GM19372 (cell line): ENCODE measurements at regions not wholly inside any gene's neighbourhood (a gene's known extent, or its start where the extent isn't known, plus 50 kb on each side); places are given as distances from the start of the nearest gene placed in this dataset.

Source experiments
- ATAC-seq: cut with Tn5 transposase; IDR thresholded peaks from one replicate; pipeline ENCODE4 v1.9.1; 2021; ENCODE audit warnings: mild to moderate bottlenecking, low read depth, moderate library complexity; ENCODE audit not compliant: unreplicated experiment

DNA sequence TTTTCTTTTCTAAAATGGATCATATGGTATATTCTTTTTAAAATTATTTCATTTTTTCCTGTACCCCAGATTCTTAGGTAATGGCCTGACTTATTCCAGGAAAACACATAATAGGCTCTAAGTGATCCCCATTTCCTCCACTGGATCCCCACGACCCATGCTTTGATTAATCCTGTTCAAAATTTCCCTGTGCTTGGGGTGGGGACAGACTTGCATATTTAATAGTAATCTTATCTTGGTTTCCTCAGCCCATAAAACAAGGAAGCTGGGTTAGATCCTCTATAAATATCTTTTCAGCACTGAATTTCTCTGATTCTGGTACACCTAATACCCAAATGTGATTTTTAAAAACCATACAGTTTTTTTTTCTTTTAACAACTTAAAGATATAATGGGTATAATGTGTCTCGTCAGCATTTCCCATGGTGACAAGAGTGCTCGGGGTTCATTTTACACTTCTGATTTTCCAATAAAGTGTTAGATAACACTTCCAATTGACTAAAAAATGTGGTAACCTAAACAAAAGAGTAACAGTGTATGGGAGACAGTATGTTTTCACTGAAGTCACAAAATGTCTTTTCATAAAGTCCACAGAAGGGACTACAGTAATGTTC is 693.5 kb upstream of the TENM3 start:
- no peak for ATAC-seq

DNA sequence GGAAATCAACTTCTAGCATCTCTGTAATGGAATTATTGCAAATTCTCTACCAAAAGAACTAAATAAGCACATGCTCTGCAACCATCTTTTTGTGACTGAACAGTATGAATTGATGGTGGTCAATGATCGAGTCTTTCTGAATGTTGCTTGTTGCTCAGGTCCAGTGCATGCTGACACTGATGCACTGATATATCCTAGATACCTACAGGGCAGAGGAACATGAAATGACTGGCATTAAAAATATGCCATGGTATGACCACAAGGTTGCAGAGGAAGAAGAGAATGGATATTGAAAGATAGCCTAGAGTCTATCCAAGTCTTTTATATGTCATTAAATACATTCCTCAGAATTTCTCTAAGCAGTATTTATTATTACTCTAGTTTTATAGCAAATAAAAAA is 692.8 kb upstream of the TENM3 start:
- no peak for ATAC-seq

GRCh38 chr4:181559637-181560036 is 683.6 kb upstream of the TENM3 start:
- no peak for ATAC-seq

DNA sequence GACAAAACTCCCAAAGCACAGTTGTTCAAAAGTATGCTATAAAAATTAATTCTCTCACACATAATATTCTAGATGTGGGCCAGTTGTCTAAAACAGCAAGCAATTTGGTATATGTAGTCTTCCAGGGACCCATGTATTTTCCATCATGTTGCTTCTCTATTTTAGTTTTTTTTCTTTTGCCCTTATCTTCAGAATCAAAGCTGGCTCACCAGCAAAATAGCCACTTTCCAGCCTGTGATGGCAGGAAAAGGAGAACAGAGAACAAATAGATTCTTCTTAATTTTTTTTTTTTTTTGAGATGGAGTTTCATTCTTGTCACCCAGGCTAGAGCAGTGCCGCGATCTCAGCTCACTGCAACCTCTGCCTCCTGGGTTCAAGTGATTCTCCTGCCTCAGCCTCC is 680.8 kb upstream of the TENM3 start:
- ATAC-seq = no peak

DNA sequence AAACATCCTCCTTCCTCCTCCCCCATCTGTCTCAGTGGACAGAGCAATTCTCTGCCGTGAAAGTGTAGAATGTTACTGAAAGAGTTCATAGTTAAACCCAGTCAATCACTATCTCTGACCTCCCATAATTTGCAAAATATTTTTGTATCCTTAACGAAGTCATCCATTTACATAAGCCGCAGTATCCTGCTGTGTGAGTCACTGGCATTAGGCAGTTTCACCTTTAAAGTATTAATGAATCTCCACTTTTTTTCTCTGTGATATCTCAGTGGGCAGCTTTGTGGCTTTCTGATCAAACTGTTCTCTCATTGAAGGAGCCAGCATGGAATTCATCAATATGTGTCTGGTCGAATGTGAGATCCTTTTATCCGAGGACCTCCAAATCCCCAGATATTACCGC is 678.6 kb upstream of the TENM3 start:
- no peak for ATAC-seq

DNA sequence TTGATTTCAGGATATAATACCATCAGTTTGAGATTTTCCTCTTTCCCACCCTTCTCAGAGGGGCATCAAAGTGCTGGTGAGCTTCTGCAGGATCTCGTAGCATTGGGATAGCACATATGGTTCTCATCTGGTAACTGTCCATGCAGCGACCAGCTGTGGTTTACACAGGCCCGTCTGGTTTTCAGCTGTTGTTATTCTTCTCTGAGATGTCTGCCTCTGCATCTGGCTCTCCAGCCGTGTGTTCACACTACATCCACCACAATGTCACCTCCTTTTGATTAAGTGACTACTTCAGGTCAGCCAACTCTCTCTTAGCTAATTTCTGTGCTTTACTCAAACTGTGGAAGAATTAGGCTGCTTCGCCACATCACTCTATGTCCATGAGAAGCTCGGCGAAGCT is 676.7 kb upstream of the TENM3 start:
- ATAC-seq = no peak

- peak; percentile 57 for ATAC-seq
These were observed 673.6 kb upstream of the TENM3 start for GRCh38 chr4:181569553-181569952.

GRCh38 chr4:181578911-181579310 is 664.3 kb upstream of the TENM3 start:
- no peak for ATAC-seq

DNA sequence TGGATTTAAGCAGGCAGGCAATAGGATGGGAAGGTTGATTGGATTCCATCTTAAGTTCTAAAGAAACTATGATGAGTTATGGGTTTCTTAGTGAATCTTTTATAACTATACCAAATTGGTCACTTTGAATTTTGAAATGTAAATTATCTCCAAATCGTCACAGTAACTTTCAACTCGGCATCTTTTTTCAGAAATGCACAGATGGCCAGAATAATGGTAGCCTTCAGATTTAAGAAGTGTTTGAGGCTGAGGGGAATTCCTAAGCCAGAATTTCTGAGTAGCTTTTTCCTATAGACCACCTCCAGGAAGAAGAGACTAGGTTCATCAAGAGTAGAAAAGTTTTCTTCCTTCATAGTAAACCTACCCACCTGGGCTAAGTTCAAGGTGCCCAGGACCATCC is 663.7 kb upstream of the TENM3 start:
- no peak for ATAC-seq

- no peak for ATAC-seq
These were observed 661.2 kb upstream of the TENM3 start for GRCh38 chr4:181581983-181582382.

GRCh38 chr4:181582595-181582994 is 660.6 kb upstream of the TENM3 start:
- no peak for ATAC-seq

- ATAC-seq = no peak
These were observed 654.4 kb upstream of the TENM3 start for GRCh38 chr4:181588733-181589302.

GRCh38 chr4:181592221-181592745 is 650.9 kb upstream of the TENM3 start:
- ATAC-seq = no peak

DNA sequence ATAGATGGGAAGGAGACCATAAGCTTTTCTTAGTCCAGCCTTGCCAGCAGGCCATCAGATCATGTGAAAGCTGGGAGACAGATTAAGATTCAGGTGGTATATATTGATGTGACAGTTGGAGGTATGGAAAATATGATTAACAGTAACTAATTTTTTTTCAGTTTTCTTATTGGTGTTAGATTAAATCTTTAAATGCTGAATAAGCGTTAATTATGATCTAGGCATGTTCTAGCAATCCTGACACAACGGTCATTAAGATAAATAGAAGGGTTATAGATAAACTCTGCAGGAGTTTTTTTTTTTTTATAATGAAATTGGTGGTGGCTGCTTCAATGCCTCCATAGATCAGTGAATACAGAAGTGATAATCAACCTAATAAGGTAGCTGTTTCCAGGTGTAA is 649.5 kb upstream of the TENM3 start:
- no peak for ATAC-seq

GRCh38 chr4:181594188-181594587 is 649.0 kb upstream of the TENM3 start:
- ATAC-seq = no peak

GRCh38 chr4:181595716-181596115 is 647.5 kb upstream of the TENM3 start:
- ATAC-seq = no peak

DNA sequence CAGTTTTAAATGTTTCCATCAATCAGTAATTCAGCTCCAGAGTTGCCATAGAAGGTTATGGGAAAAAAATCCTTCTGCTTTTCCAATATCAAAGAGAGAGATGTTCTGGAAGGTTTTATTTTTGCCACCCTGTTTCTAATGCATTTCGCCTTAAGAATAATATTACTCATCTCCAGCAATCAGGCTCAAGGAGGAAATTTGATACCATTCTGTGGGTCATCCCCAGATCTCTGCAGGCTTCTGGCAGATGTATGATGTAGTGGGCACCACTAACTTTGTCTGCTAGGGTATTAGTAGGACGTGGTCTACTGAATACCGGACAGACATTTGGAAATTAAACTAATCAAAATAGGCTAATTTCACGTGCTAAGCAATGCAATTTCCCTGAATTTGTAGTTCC is 645.4 kb upstream of the TENM3 start:
- ATAC-seq = no peak

- ATAC-seq = no peak
These were observed 644.1 kb upstream of the TENM3 start for GRCh38 chr4:181599134-181599533.

DNA sequence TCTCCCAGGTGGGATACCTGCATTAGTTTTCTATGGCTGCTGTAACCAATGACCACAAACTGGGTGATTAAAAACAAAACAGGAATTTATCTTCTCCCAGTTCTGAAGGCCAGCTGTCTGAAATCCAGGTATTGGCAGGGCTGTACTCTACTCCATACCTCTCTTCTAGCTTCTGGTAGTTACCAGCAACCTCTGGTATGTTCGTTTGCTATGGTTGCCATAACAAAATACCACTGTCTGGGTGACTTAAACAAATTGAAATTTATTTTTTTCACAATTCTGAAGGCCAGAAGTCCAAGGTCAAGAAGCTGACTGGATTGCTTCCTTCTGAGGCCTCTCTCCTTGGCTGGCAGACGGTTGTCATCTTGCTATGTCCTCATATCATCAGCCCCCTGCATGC is 642.1 kb upstream of the TENM3 start:
- ATAC-seq = no peak

DNA sequence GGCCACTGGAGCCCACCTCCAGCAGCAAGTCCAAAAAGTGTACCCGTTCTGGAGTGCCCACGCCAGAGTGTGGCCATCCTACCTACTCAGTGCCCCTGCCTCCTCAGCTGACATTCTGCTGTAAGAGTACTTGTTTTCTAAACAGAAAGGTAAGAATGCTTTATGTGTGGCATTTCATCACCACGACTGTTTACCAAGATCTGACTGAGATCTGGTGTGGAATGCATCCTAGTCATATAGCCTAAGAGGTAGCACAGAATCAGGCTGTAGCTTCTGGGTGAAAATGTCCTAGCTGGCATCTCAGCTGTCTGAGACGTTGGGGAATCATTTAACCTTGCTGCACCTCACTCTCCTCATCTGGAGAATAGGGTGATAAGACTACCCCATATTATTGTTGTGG is 638.7 kb upstream of the TENM3 start:
- ATAC-seq = no peak

DNA sequence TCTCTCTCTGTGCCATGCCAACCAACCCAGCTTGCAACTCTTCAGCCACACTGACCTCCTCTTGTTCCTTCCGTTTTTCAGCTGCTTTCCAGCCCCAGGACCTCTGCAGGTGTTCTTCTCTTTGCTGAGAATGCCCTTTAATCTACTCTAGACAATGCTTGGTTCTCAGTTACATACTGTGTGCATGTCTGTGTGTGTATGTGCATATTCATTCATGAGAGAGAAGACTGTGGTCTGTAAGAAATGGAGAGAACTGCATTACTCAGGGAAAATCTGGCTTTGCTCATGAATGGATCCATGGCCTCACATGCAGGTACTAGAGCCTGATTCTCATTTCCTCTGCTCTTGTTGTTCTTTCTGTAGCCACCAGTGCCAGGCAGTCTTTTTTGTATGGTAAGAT is 636.9 kb upstream of the TENM3 start:
- no peak for ATAC-seq

GRCh38 chr4:181608181-181608580 is 635.0 kb upstream of the TENM3 start:
- no peak for ATAC-seq
